Vagina (tissue), 2 donors: ENCODE measurements at regions not wholly inside any gene's neighbourhood (a gene's known extent, or its start where the extent isn't known, plus 50 kb on each side); places are given as distances from the start of the nearest gene placed in this dataset.

Source experiments
- CTCF ChIP-seq, 3 experiments: fragments of 450-650 bp in 2 of 3; fragments of 200-600 bp in 1 of 3; sonication (generic) in 1 of 3; IDR thresholded peaks; one replicate each; pipeline ENCODE4 v1.5.1; 2017 to 2019; ENCODE audit warnings: antibody characterized with exemption in 3 of 3, mild to moderate bottlenecking in 2 of 3, moderate library complexity in 2 of 3
- POLR2A ChIP-seq, 2 donors: fragments of 450-650 bp; IDR thresholded peaks; one replicate each; pipeline ENCODE4 v1.6.1; 2017; ENCODE audit warnings: antibody characterized with exemption in 2 of 2, mild to moderate bottlenecking in 2 of 2, moderate library complexity in 2 of 2

- TF ChIP-seq POLR2A (IDR thresholded peaks at IDR 0.05) (no peak), CTCF (IDR thresholded peaks at IDR 0.05) (no peak)
These were observed 468.7 kb upstream of the FANCL start for GRCh38 chr2:58709687-58710354.
